SK-N-SH treated with all-trans-retinoic acid at 6 μM for 48 hours (cell line): ENCODE measurements at regions not wholly inside any gene's neighbourhood (a gene's known extent, or its start where the extent isn't known, plus 50 kb on each side); places are given as distances from the start of the nearest gene placed in this dataset.

Experiments
- ATAC-seq: fragments of 200-7000 bp; cut with Tn5 transposase; 3 replicates; pipeline ENCODE4 v1.9.1; 2020; ENCODE audit warnings: mild to moderate bottlenecking, moderate library complexity
- CREB5 ChIP-seq: fragments of 250-450 bp; sonication (Bioruptor Pico); IDR thresholded peaks from 2 replicates; pipeline ENCODE4 v1.5.1; 2020; ENCODE audit warnings: low read depth, mild to moderate bottlenecking, moderate library complexity
- CSDC2 ChIP-seq: fragments of 250-450 bp; sonication (Bioruptor Pico); IDR thresholded peaks from 2 replicates; pipeline ENCODE4 v1.5.0; 2020; ENCODE audit warnings: mild to moderate bottlenecking, moderate library complexity
- CSRNP3 ChIP-seq: fragments of 250-450 bp; sonication (Bioruptor Pico); IDR thresholded peaks from 2 replicates; pipeline ENCODE4 v1.5.1; 2021; ENCODE audit warnings: mild to moderate bottlenecking, moderate library complexity
- ESRRG ChIP-seq: fragments of 250-450 bp; sonication (Bioruptor Pico); IDR thresholded peaks from 2 replicates; pipeline ENCODE4 v1.6.1; 2021; ENCODE audit warnings: mild to moderate bottlenecking
- GLIS3 ChIP-seq: fragments of 250-450 bp; sonication (Bioruptor Pico); IDR thresholded peaks from 2 replicates; pipeline ENCODE4 v1.5.0; 2020; ENCODE audit warnings: mild to moderate bottlenecking, moderate library complexity
- OSR1 ChIP-seq: fragments of 250-450 bp; sonication (Bioruptor Pico); IDR thresholded peaks from 2 replicates; pipeline ENCODE4 v1.8.0; 2022; ENCODE audit warnings: moderate library complexity, mild to moderate bottlenecking, inconsistent platforms
- PATZ1 ChIP-seq: fragments of 250-450 bp; sonication (Bioruptor Pico); IDR thresholded peaks from 2 replicates; pipeline ENCODE4 v1.8.0; 2020; ENCODE audit warnings: mild to moderate bottlenecking, moderate library complexity, borderline replicate concordance
- POU6F1 ChIP-seq: fragments of 250-450 bp; sonication (Bioruptor Pico); IDR thresholded peaks from 2 replicates; pipeline ENCODE4 v1.8.0; 2021; ENCODE audit warnings: low read depth, mild to moderate bottlenecking, moderate library complexity, borderline replicate concordance
- PPARA ChIP-seq: fragments of 250-450 bp; sonication (Bioruptor Pico); IDR thresholded peaks from 2 replicates; pipeline ENCODE4 v1.5.0; 2020; ENCODE audit warnings: mild to moderate bottlenecking, borderline replicate concordance
- TOX ChIP-seq: fragments of 250-450 bp; sonication (Bioruptor Pico); IDR thresholded peaks from 2 replicates; pipeline ENCODE4 v1.8.0; 2021; ENCODE audit warnings: mild to moderate bottlenecking, moderate library complexity, borderline replicate concordance
- TSHZ2 ChIP-seq: fragments of 250-450 bp; sonication (Bioruptor Pico); IDR thresholded peaks from 2 replicates; pipeline ENCODE4 v1.5.0; 2020; ENCODE audit warnings: mild to moderate bottlenecking, moderate library complexity
- ZC3H10 ChIP-seq: fragments of 250-450 bp; sonication (Bioruptor Pico); IDR thresholded peaks from 2 replicates; pipeline ENCODE4 v1.5.1; 2021; ENCODE audit warnings: mild to moderate bottlenecking, moderate library complexity
- ZFP3 ChIP-seq: fragments of 250-450 bp; sonication (Bioruptor Pico); IDR thresholded peaks from 2 replicates; pipeline ENCODE4 v1.5.0; 2020; ENCODE audit warnings: mild to moderate bottlenecking, moderate library complexity
- ZNF565 ChIP-seq: fragments of 450-650 bp; formaldehyde crosslinking; conservative IDR thresholded peaks from 2 replicates; pipeline ENCODE4 v1.5.0; 2020; ENCODE audit warnings: low read depth, mild to moderate bottlenecking, moderate library complexity
- ZNF70 ChIP-seq: fragments of 450-650 bp; formaldehyde crosslinking; IDR thresholded peaks from 2 replicates; pipeline ENCODE4 v1.5.0; 2020; ENCODE audit warnings: mild to moderate bottlenecking, moderate library complexity
- ZNF8 ChIP-seq: fragments of 450-650 bp; formaldehyde crosslinking; IDR thresholded peaks from 2 replicates; pipeline ENCODE4 v1.5.0; 2020; ENCODE audit warnings: mild to moderate bottlenecking, moderate library complexity

GRCh38 chr21:41573902-41574690, 66.1 kb upstream of the TMPRSS2 start (continued):
- TF ChIP-seq TSHZ2 (CRISPR knock-in tag), result no peak
- no peak for TF ChIP-seq ESRRG
- TF ChIP-seq CSDC2 (CRISPR knock-in tag), result no peak
- no peak for TF ChIP-seq ZNF70
- no peak for TF ChIP-seq ZNF565
- no peak for TF ChIP-seq POU6F1 (CRISPR knock-in tag)
- TF ChIP-seq PPARA (CRISPR knock-in tag), result no peak
- no peak for TF ChIP-seq ZC3H10
- TF ChIP-seq CREB5 (CRISPR knock-in tag), result no peak

- no peak for ATAC-seq
Measured at GRCh38 chr21:41571938-41572510, 64.1 kb upstream of the TMPRSS2 start.

More at GRCh38 chr21:41571938-41572510, 64.1 kb upstream of the TMPRSS2 start:
- TF ChIP-seq GLIS3 (CRISPR knock-in tag), result no peak
- TF ChIP-seq ZC3H10, result no peak
- TF ChIP-seq CREB5 (CRISPR knock-in tag), result no peak
- no peak for TF ChIP-seq ZNF8 (CRISPR knock-in tag)
- no peak for TF ChIP-seq OSR1
- TF ChIP-seq CSRNP3 (CRISPR knock-in tag), result no peak
- TF ChIP-seq ZNF565, result no peak
- no peak for TF ChIP-seq TOX (CRISPR knock-in tag)
- no peak for TF ChIP-seq PATZ1 (CRISPR knock-in tag)
- TF ChIP-seq ZFP3 (CRISPR knock-in tag), result no peak
- TF ChIP-seq PPARA (CRISPR knock-in tag), result no peak
- TF ChIP-seq, all 23 proteins: peak for 0
